Retinal pigment epithelial cell (primary cell): ENCODE measurements at regions not wholly inside any gene's neighbourhood (a gene's known extent, or its start where the extent isn't known, plus 50 kb on each side); places are given as distances from the start of the nearest gene placed in this dataset.

Experiments used
- DNase-seq: peaks from one replicate; pipeline ENCODE4 v3.0.0-alpha.2; 2010; ENCODE audit warnings: low read depth
- H3K4me3 ChIP-seq: 2 replicates; pipeline ENCODE4 v1.5.1; 2011; ENCODE audit warnings: mild to moderate bottlenecking, low read length, control low read depth, moderate library complexity
- TF ChIP-seq, protein P1 (sequence below): conservative IDR thresholded peaks from 2 replicates; pipeline ENCODE4 v1.5.1; 2011; ENCODE audit warnings: low read depth, low read length, control low read depth, inconsistent platforms

DNA sequence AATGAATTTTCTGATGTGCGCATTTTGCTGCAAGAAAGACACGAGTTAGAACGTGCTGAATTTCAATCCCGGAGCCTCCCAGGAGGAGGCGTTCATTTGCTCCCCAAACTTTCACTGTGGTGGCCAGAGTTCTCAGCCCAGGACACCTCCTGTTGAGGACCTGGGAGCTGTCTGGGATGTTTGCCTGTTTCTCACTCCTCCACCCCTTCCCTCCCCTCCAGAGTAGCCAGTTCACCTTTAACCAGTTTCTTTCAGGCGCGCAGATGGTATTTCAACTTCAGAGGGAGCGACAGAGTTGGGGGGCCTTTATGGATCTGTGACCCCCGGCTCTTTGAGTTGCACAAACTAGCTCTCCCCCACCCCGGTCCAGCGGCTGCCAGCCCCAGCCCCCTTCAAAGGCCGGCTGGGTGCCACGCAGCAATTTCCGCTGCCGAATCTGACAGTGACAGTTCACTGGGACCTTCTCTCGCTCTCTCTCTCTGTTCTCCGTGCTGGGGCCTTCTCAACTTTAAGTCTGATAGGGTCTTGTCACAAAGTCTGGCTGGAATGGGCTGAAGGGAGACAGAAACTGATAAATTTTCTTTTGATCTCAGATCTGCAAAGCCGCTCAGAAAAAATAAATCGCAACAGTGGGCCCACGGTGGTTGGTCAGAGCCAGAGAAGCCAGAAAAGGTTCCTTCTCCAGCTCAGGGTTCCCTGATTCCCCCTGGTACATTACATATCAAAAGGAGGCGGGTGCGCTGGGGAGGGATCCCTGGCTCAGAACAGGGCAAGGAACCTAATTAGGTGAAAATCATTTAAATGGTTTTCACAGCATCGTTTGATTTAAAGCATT is 100.0 kb upstream of the STX18 start:
- DNase-seq, result no peak
- TF ChIP-seq, protein P1, sequence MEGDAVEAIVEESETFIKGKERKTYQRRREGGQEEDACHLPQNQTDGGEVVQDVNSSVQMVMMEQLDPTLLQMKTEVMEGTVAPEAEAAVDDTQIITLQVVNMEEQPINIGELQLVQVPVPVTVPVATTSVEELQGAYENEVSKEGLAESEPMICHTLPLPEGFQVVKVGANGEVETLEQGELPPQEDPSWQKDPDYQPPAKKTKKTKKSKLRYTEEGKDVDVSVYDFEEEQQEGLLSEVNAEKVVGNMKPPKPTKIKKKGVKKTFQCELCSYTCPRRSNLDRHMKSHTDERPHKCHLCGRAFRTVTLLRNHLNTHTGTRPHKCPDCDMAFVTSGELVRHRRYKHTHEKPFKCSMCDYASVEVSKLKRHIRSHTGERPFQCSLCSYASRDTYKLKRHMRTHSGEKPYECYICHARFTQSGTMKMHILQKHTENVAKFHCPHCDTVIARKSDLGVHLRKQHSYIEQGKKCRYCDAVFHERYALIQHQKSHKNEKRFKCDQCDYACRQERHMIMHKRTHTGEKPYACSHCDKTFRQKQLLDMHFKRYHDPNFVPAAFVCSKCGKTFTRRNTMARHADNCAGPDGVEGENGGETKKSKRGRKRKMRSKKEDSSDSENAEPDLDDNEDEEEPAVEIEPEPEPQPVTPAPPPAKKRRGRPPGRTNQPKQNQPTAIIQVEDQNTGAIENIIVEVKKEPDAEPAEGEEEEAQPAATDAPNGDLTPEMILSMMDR, result no peak
- H3K4me3 ChIP-seq, result no peak overlapping the region

DNA sequence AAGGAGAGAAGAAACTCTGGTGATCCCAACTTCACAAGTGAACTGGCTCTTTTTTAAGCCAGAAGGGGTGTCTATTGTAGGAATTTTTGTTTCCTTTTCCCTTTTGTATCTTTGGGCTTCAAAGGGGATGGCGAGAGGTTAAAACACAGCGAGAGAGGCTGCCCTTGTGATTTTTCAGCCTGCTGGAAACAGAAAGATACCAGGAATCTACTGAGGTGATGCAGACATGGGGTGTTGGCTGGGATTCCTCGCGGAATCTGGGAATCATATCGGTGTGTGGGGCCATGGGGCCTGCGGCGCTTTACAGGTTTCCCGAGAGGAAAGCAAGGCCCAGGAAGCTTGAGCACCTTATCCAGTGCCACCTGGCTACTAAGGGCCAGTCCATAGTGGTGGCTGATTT is 99.4 kb upstream of the STX18 start:
- H3K4me3 ChIP-seq, result no peak overlapping the region
- TF ChIP-seq, protein P1, result no peak
- no peak for DNase-seq

DNA sequence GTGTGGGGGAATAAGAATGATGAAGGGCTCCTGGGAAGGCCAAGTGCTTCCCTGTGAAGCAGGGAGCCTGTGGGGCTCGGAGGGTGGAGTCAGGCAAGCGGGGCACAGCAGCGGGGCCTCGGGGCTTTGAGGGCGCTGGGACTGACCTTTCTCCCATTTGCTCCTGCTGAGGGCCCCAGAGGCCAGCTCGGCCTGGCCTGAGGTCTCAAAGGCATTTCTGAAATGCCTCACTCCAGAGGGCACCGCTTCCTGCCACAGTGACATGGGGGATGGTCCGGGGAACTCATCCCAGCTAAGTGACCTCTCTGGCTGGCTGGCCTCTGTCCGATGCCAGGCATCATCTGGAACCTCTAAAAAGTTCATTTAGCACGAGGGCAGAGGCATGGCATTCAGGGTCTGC is 98.8 kb upstream of the STX18 start:
- TF ChIP-seq, protein P1, result no peak
- no peak overlapping the region for H3K4me3 ChIP-seq
- no peak for DNase-seq

DNA sequence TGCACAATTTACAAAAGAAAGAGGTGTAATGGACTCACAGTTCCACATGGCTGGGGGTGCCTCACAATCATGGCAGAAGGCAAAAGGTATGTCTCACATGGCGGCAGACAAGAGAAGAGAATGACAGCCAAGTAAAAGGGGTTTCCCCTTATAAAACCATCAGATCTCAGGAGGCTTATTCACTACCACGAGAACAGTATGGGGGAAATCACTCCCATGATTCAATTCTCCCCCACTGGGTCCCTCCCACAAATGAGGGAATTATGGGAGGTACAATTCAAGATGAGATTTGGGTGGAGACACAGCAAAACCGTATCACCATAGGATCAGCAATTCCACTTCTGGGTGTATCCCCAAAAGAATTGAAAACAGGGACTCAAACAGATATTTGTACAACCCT is 97.5 kb upstream of the STX18 start:
- TF ChIP-seq, protein P1, result no peak
- no peak for DNase-seq
- H3K4me3 ChIP-seq, result no peak overlapping the region

DNA sequence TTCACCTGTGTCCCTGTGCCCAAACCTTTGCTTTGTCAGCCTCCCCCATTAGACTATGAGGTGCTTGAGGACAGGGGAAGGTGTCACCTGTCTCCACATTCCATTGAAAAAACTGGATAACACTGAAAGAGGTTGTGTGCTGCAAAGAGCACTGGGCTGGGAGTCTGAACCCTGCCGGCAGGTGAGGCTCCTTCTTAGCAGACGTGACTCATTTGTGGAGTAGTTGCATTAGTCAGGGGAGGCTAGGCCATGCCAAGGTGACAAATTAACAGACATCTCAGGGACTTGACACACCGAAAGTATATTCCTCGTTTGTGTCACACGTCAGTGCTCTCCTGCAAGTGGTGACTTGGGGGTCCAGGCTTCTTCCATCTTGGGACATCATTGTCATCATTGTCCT is 95.9 kb upstream of the STX18 start:
- H3K4me3 ChIP-seq, result no peak overlapping the region
- DNase-seq, result no peak
- TF ChIP-seq, protein P1, result no peak

DNA sequence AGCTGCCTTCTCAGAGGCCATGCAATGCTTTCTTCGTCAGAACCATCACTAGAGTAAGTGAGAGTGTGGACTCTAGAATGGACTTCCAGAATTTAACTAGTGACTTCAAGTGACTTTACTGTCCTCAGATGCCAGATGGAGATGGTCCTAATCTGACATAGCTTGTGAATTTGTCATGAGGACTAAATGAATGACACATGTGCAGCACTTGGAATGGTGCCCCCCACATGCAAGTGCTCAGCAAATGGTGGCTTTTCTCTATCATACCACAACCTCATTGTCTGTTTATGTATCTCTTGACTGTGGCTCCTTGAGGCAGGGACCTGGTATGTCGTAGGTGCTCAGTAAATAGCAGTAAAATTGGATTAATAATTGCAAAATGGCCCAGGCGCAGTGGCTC is 91.6 kb upstream of the STX18 start:
- H3K4me3 ChIP-seq, result no peak overlapping the region
- TF ChIP-seq, protein P1, result no peak
- no peak for DNase-seq

DNA sequence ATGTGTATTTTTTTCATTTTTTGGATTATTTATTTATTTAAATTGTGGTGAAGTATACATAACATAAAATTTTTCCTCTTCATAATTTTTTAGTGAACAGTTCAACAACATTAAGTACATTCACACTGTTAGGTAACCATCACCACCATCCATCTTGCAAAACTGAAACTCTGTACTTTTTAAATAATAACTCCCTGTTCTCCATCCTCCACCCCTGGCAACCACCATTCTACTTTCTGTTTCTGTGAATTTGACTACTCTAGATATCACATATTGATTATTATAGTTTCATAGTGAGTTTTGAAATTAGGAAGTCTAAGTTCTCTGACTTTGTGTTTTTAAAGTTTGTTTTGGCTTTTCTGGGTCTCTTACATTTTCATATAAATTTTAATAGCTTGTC is 89.3 kb upstream of the STX18 start:
- H3K4me3 ChIP-seq, result no peak overlapping the region
- no peak for DNase-seq
- TF ChIP-seq, protein P1, result no peak
